Naive thymus-derived CD4-positive, alpha-beta T cell (primary cell): ENCODE measurements at regions not wholly inside any gene's neighbourhood (a gene's known extent, or its start where the extent isn't known, plus 50 kb on each side); places are given as distances from the start of the nearest gene placed in this dataset.

ENCODE experiments used
- ATAC-seq: fragments of 150-1000 bp; cut with Tn5 transposase; 2 replicates; pipeline ENCODE4 v1.10.0; 2021; ENCODE audit warnings: mild to moderate bottlenecking, moderate library complexity
- CTCF ChIA-PET: fragments of 350-600 bp; sonication (Branson Sonifier 250); formaldehyde crosslinking; loops from one replicate; lab custom pipeline; 2021; ENCODE audit warnings: antibody characterized with exemption; lab: Charles Lee
- POLR2A ChIA-PET: fragments of 350-600 bp; sonication (Branson Sonifier 250); formaldehyde crosslinking; loops from one replicate; lab custom pipeline; 2021; ENCODE audit warnings: antibody characterized with exemption, inconsistent platforms; lab: Charles Lee
- DNase-seq, 9 donors: peaks; one replicate each; pipeline versions ENCODE4 v3.0.0 to v3.0.0-alpha.2; 2020 to 2022; ENCODE audit warnings: mixed read lengths in 1 of 9
- H3K27ac ChIP-seq: one replicate; pipeline ENCODE4 v1.7.0; 2013; ENCODE audit warnings: mild to moderate bottlenecking, low read depth, low read length, moderate library complexity
- H3K27me3 ChIP-seq, 2 donors: one replicate each; pipeline ENCODE4 v1.7.0; 2013; ENCODE audit warnings: low read length in 2 of 2, mild to moderate bottlenecking in 2 of 2, moderate library complexity in 2 of 2; ENCODE audit not compliant: control insufficient read depth in 2 of 2, insufficient read depth in 2 of 2
- H3K36me3 ChIP-seq, 3 experiments: 1 replicate in 2 of 3; 2 replicates in 1 of 3; pipeline ENCODE4 v1.7.0; 2013; ENCODE audit warnings: low read length in 3 of 3, mild to moderate bottlenecking in 3 of 3, moderate library complexity in 1 of 3; ENCODE audit not compliant: insufficient read depth in 3 of 3, control insufficient read depth in 2 of 3
- H3K4me1 ChIP-seq, 2 donors: one replicate each; pipeline ENCODE4 v1.7.0; 2013; ENCODE audit warnings: low read length in 2 of 2, mild to moderate bottlenecking in 2 of 2, moderate library complexity in 1 of 2; ENCODE audit not compliant: control insufficient read depth in 2 of 2, insufficient read depth in 2 of 2
- H3K4me3 ChIP-seq: 2 replicates; pipeline ENCODE4 v1.7.0; 2013; ENCODE audit warnings: mild to moderate bottlenecking, low read length
- H3K9me3 ChIP-seq, 3 experiments: 1 replicate in 2 of 3; 2 replicates in 1 of 3; pipeline ENCODE4 v1.7.0; 2013; ENCODE audit warnings: low read length in 3 of 3; ENCODE audit not compliant: control insufficient read depth in 2 of 3
- H3K27ac Mint-ChIP-seq, 9 donors: one replicate each; pipeline ENCODE4 v1.8.0; 2020 to 2022; ENCODE audit warnings: mixed read lengths in 9 of 9, mild to moderate bottlenecking in 8 of 9, moderate library complexity in 5 of 9, inconsistent platforms in 2 of 9
- H3K27me3 Mint-ChIP-seq, 5 donors: one replicate each; pipeline ENCODE4 v1.8.0; 2021 to 2022; ENCODE audit warnings: mixed read lengths in 5 of 5, mild to moderate bottlenecking in 1 of 5
- H3K36me3 Mint-ChIP-seq, 5 donors: one replicate each; pipeline ENCODE4 v1.8.0; 2020 to 2022; ENCODE audit warnings: mixed read lengths in 5 of 5, mild to moderate bottlenecking in 3 of 5, inconsistent platforms in 1 of 5
- H3K4me1 Mint-ChIP-seq, 7 donors: one replicate each; pipeline ENCODE4 v1.8.0; 2020 to 2022; ENCODE audit warnings: mixed read lengths in 7 of 7, mild to moderate bottlenecking in 3 of 7, inconsistent platforms in 1 of 7
- H3K4me3 Mint-ChIP-seq, 10 donors: one replicate each; pipeline ENCODE4 v1.8.0; 2020 to 2022; ENCODE audit warnings: mild to moderate bottlenecking in 10 of 10, mixed read lengths in 10 of 10, moderate library complexity in 6 of 10, inconsistent platforms in 2 of 10
- H3K9me3 Mint-ChIP-seq, 11 donors: one replicate each; pipeline ENCODE4 v1.8.0; 2020 to 2022; ENCODE audit warnings: mixed read lengths in 11 of 11, mild to moderate bottlenecking in 4 of 11, inconsistent platforms in 1 of 11, moderate library complexity in 1 of 11
- intact Hi-C, 2 donors: fragments of 100-400 bp; cut with micrococcal nuclease; formaldehyde crosslinking; loops; one replicate each; pipeline ENCODE4 v1.15.1; 2023

- DNase-seq (no peak), ATAC-seq (no peak)
- no peaks in the 10 kb centered on the region for H3K27me3 ChIP-seq
- ChIA-PET CTCF (interaction anchor here (0.6 kb wide), 1 partner anchor 1558 kb away, joined by 3 read pairs; no protein-coding TSS in a partner anchor), POLR2A (no interaction called here)
- Mint-ChIP-seq H3K9me3 (peaks cover 0 to 18% (median 3%) of the 10 kb centered on the region in 11 donors), H3K4me3 (no peak overlapping the region), H3K36me3 (no peaks in the 10 kb centered on the region), H3K27me3 (no peaks in the 10 kb centered on the region), H3K27ac (no peak overlapping the region), H3K4me1 (peaks cover 0 to 4% (median 0%) of the 10 kb centered on the region in 7 donors)
- no peaks in the 10 kb centered on the region for H3K4me1 ChIP-seq
- H3K4me3 ChIP-seq = no peak overlapping the region
- no peak overlapping the region for H3K27ac ChIP-seq
- H3K9me3 ChIP-seq = no peaks in the 10 kb centered on the region
- intact Hi-C loops = no loop called here
- no peaks in the 10 kb centered on the region for H3K36me3 ChIP-seq
Observed at GRCh38 chr1:217029281-217030157, 306.3 kb upstream of the ESRRG start.

- ChIA-PET CTCF (no interaction called here), POLR2A (no interaction called here)
- H3K36me3 ChIP-seq = no peaks in the 10 kb centered on the region
- H3K4me1 ChIP-seq = no peaks in the 10 kb centered on the region
- H3K9me3 ChIP-seq = no peaks in the 10 kb centered on the region
- ATAC-seq (no peak), DNase-seq (no peak)
- no peaks in the 10 kb centered on the region for H3K27me3 ChIP-seq
- H3K4me3 ChIP-seq = no peak overlapping the region
- Mint-ChIP-seq H3K9me3 (peaks cover 0 to 18% (median 3%) of the 10 kb centered on the region in 11 donors), H3K27me3 (no peaks in the 10 kb centered on the region), H3K27ac (no peak overlapping the region), H3K4me1 (peaks cover 0 to 4% (median 0%) of the 10 kb centered on the region in 7 donors), H3K36me3 (no peaks in the 10 kb centered on the region), H3K4me3 (no peak overlapping the region)
- H3K27ac ChIP-seq = no peak overlapping the region
- intact Hi-C loops = no loop called here
Observed at GRCh38 chr1:217027403-217028080, 304.3 kb upstream of the ESRRG start.

- POLR2A ChIA-PET = no interaction called here
- H3K4me1 Mint-ChIP-seq = peaks cover 0 to 4% (median 0%) of the 10 kb centered on the region in 7 donors
- Histone ChIP-seq H3K4me1 (no peaks in the 10 kb centered on the region), H3K4me3 (no peak overlapping the region), H3K9me3 (no peaks in the 10 kb centered on the region), H3K27ac (no peak overlapping the region), H3K27me3 (no peaks in the 10 kb centered on the region), H3K36me3 (no peaks in the 10 kb centered on the region)
- intact Hi-C loops = no loop called here
- no peaks in the 10 kb centered on the region for H3K27me3 Mint-ChIP-seq
- peaks cover 0 to 18% (median 3%) of the 10 kb centered on the region in 11 donors for H3K9me3 Mint-ChIP-seq
- H3K27ac Mint-ChIP-seq = no peak overlapping the region
- no peak for DNase-seq
- no peaks in the 10 kb centered on the region for H3K36me3 Mint-ChIP-seq
- ATAC-seq = no peak
- CTCF ChIA-PET = no interaction called here
- no peak overlapping the region for H3K4me3 Mint-ChIP-seq
Observed at GRCh38 chr1:217026531-217026930, 303.3 kb upstream of the ESRRG start.

GRCh38 chr1:217025381-217025780, 302.2 kb upstream of the ESRRG start:
- intact Hi-C loops = no loop called here
- Mint-ChIP-seq H3K4me1 (peaks cover 0 to 4% (median 0%) of the 10 kb centered on the region in 7 donors), H3K27ac (no peak overlapping the region), H3K4me3 (no peak overlapping the region), H3K27me3 (no peaks in the 10 kb centered on the region), H3K9me3 (peaks cover 0 to 18% (median 3%) of the 10 kb centered on the region in 11 donors), H3K36me3 (no peaks in the 10 kb centered on the region)
- DNase-seq (no peak), ATAC-seq (no peak)
- CTCF ChIA-PET = no interaction called here
- Histone ChIP-seq H3K27ac (no peak overlapping the region), H3K36me3 (no peaks in the 10 kb centered on the region), H3K9me3 (no peaks in the 10 kb centered on the region), H3K4me1 (no peaks in the 10 kb centered on the region), H3K27me3 (no peaks in the 10 kb centered on the region), H3K4me3 (no peak overlapping the region)
- POLR2A ChIA-PET = no interaction called here

- Histone ChIP-seq H3K4me3 (no peak overlapping the region), H3K27me3 (no peaks in the 10 kb centered on the region), H3K4me1 (no peaks in the 10 kb centered on the region), H3K9me3 (no peaks in the 10 kb centered on the region), H3K36me3 (no peaks in the 10 kb centered on the region), H3K27ac (no peak overlapping the region)
- ATAC-seq = no peak
- no peak for DNase-seq
- Mint-ChIP-seq H3K36me3 (no peaks in the 10 kb centered on the region), H3K27ac (no peak overlapping the region), H3K4me1 (peaks cover 0 to 4% (median 0%) of the 10 kb centered on the region in 7 donors), H3K4me3 (no peak overlapping the region), H3K27me3 (no peaks in the 10 kb centered on the region), H3K9me3 (peaks cover 0 to 18% (median 3%) of the 10 kb centered on the region in 11 donors)
- CTCF ChIA-PET = no interaction called here
- POLR2A ChIA-PET = no interaction called here
- intact Hi-C loops = no loop called here
Observed at GRCh38 chr1:217024911-217025310, 301.7 kb upstream of the ESRRG start.

GRCh38 chr1:217021956-217022355, 298.7 kb upstream of the ESRRG start:
- no peak for ATAC-seq

More at GRCh38 chr1:217021956-217022355, 298.7 kb upstream of the ESRRG start:
- Histone ChIP-seq H3K9me3 (no peaks in the 10 kb centered on the region), H3K27ac (no peak overlapping the region), H3K4me3 (no peak overlapping the region), H3K4me1 (no peaks in the 10 kb centered on the region), H3K27me3 (no peaks in the 10 kb centered on the region), H3K36me3 (no peaks in the 10 kb centered on the region)
- no peak for DNase-seq
- no peaks in the 10 kb centered on the region for H3K36me3 Mint-ChIP-seq
- CTCF ChIA-PET = no interaction called here
- POLR2A ChIA-PET = no interaction called here
- no peak overlapping the region for H3K27ac Mint-ChIP-seq
- intact Hi-C loops = no loop called here
- no peaks in the 10 kb centered on the region for H3K27me3 Mint-ChIP-seq
- peaks cover 0 to 12% (median 2%) of the 10 kb centered on the region in 11 donors for H3K9me3 Mint-ChIP-seq
- no peaks in the 10 kb centered on the region for H3K4me1 Mint-ChIP-seq
- H3K4me3 Mint-ChIP-seq = no peak overlapping the region
